ENCODE measurements at regions not wholly inside any gene's neighbourhood (a gene's known extent, or its start where the extent isn't known, plus 50 kb on each side); places are given as distances from the start of the nearest gene placed in this dataset.

- TF ChIP-seq PML (IDR thresholded peaks at IDR 0.05; ENCODE audit: low read length) = no peak
- TF ChIP-seq, protein P1, sequence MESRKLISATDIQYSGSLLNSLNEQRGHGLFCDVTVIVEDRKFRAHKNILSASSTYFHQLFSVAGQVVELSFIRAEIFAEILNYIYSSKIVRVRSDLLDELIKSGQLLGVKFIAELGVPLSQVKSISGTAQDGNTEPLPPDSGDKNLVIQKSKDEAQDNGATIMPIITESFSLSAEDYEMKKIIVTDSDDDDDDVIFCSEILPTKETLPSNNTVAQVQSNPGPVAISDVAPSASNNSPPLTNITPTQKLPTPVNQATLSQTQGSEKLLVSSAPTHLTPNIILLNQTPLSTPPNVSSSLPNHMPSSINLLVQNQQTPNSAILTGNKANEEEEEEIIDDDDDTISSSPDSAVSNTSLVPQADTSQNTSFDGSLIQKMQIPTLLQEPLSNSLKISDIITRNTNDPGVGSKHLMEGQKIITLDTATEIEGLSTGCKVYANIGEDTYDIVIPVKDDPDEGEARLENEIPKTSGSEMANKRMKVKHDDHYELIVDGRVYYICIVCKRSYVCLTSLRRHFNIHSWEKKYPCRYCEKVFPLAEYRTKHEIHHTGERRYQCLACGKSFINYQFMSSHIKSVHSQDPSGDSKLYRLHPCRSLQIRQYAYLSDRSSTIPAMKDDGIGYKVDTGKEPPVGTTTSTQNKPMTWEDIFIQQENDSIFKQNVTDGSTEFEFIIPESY (CRISPR knock-in tag; IDR thresholded peaks at IDR 0.05) = no peak
- TF ChIP-seq, protein P2, sequence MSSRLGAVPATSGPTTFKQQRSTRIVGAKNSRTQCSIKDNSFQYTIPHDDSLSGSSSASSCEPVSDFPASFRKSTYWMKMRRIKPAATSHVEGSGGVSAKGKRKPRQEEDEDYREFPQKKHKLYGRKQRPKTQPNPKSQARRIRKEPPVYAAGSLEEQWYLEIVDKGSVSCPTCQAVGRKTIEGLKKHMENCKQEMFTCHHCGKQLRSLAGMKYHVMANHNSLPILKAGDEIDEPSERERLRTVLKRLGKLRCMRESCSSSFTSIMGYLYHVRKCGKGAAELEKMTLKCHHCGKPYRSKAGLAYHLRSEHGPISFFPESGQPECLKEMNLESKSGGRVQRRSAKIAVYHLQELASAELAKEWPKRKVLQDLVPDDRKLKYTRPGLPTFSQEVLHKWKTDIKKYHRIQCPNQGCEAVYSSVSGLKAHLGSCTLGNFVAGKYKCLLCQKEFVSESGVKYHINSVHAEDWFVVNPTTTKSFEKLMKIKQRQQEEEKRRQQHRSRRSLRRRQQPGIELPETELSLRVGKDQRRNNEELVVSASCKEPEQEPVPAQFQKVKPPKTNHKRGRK (tag; IDR thresholded peaks at IDR 0.05) = no peak
- no peak for TF ChIP-seq SMARCC2 (IDR thresholded peaks at IDR 0.05; ENCODE audit: low read depth)
- TF ChIP-seq L3MBTL2 (IDR thresholded peaks at IDR 0.05) = no peak
- TF ChIP-seq NR2F6 (CRISPR knock-in tag; IDR thresholded peaks at IDR 0.05) = no peak
- no peak for TF ChIP-seq CTCF (IDR thresholded peaks at IDR 0.05 in 2 of 3, conservative IDR thresholded peaks at IDR 0.05 in 1 of 3; ENCODE audit: insufficient read depth in 2 of 3, low read depth in 1 of 3, low read length in 3 of 3)
- no peak for TF ChIP-seq MAX (CRISPR knock-in tag; IDR thresholded peaks at IDR 0.05)
- no peak for TF ChIP-seq MYBL2 (IDR thresholded peaks at IDR 0.05; ENCODE audit: low read depth)
- no peak for TF ChIP-seq MYBL2 (CRISPR knock-in tag; IDR thresholded peaks at IDR 0.05; ENCODE audit: borderline replicate concordance)
- TF ChIP-seq TEAD2 (tag; IDR thresholded peaks at IDR 0.05) = no peak
- no peak for TF ChIP-seq ZNF121 (CRISPR knock-in tag; conservative IDR thresholded peaks at IDR 0.05)
- no peak for TF ChIP-seq LEF1 (IDR thresholded peaks at IDR 0.05)
- no peak for TF ChIP-seq SP2 (IDR thresholded peaks at IDR 0.05; ENCODE audit: extremely low read depth, low read depth, low read length, poor library complexity, severe bottlenecking)
These were observed 447.3 kb downstream of the FGF9 start for GRCh38 chr13:22118158-22118557.
